ENCODE measurements at regions not wholly inside any gene's neighbourhood (a gene's known extent, or its start where the extent isn't known, plus 50 kb on each side); places are given as distances from the start of the nearest gene placed in this dataset.

- H3K18ac ChIP-seq (ENCODE audit: insufficient read length, low read depth, low read length) = no peak overlapping the region
- Mint-ChIP-seq H3K36me3 (ENCODE audit: insufficient read depth in 1 of 3, low read depth in 3 of 3) (no peaks in the 10 kb centered on the region), H3K4me1 (0 out of 4 replicates have a peak, but pooled peaks cover 0 to 4% of the 10 kb centered on the region in 2 experiments), H3K9me3 (no peaks in the 10 kb centered on the region), H3K4me3 (no peak overlapping the region), H3K27me3 (ENCODE audit: low read depth) (no peaks in the 10 kb centered on the region; the same call in 1 of the 2 replicates), H3K27ac (no peak overlapping the region)
- no peak overlapping the region for H3T11ph ChIP-seq (ENCODE audit: low read length)
- no peak overlapping the region for H2BK120ac ChIP-seq (ENCODE audit: low read depth, low read length, poor library complexity, severe bottlenecking)
- whole genome bisulfite sequencing (ENCODE audit: extremely low coverage, insufficient read length, low lambda C conversion rate) = no CpG with 5 or more reads among the region's 5 CpGs
- no peaks in the 10 kb centered on the region for H3K27me3 ChIP-seq (ENCODE audit: insufficient read depth, low read length)
- H3K4me1 ChIP-seq (ENCODE audit: insufficient read depth, low read length) = no peaks in the 10 kb centered on the region
- H3K79me2 ChIP-seq (ENCODE audit: insufficient read depth, low read length) = no peaks in the 10 kb centered on the region; the same call in 1 of the 2 replicates
- no peak for DNase-seq
- no peak overlapping the region for H3K9ac ChIP-seq (ENCODE audit: extremely low read depth, insufficient read length, low read length)
- H4K5ac ChIP-seq (ENCODE audit: insufficient read length, low read depth, low read length) = no peak overlapping the region
- no peak overlapping the region for H3K27ac ChIP-seq (ENCODE audit: insufficient read length, low read depth, low read length)
- H4K91ac ChIP-seq (ENCODE audit: insufficient read length, low read depth, low read length) = no peak overlapping the region
- H3K56ac ChIP-seq (ENCODE audit: insufficient read length, low read depth, low read length) = no peak overlapping the region
- TF ChIP-seq CTCF (conservative IDR thresholded peaks at IDR 0.05) = no peak
- no peak overlapping the region for H2BK12ac ChIP-seq (ENCODE audit: insufficient read length, low read depth, low read length)
- no peak overlapping the region for H3K4ac ChIP-seq (ENCODE audit: low read depth, low read length)
- no peak overlapping the region for H2AFZ ChIP-seq (ENCODE audit: low read length)
- no peak overlapping the region for H2BK5ac ChIP-seq (ENCODE audit: insufficient read length, low read length)
- no peaks in the 10 kb centered on the region for H4K20me1 ChIP-seq (ENCODE audit: control insufficient read depth, insufficient read depth, insufficient read length)
- H4K8ac ChIP-seq (replicated peaks; ENCODE audit: insufficient read length, low read depth, low read length) = no peak overlapping the region
- no peak overlapping the region for H2AK5ac ChIP-seq (ENCODE audit: insufficient read length, low read length)
- no peaks in the 10 kb centered on the region for H3K23me2 ChIP-seq (ENCODE audit: insufficient read length, low read depth, low read length, poor library complexity, severe bottlenecking)
- no peaks in the 10 kb centered on the region for H3K9me3 ChIP-seq (ENCODE audit: control insufficient read depth, low read depth, low read length)
- H3K4me2 ChIP-seq (ENCODE audit: insufficient read depth, insufficient read length, low read length) = no peak overlapping the region
- no peak overlapping the region for H2BK15ac ChIP-seq (ENCODE audit: low read depth, low read length)
- H2BK20ac ChIP-seq (ENCODE audit: low read depth, low read length, poor library complexity, severe bottlenecking) = no peak overlapping the region
- no peak overlapping the region for H3K23ac ChIP-seq (ENCODE audit: insufficient read length, low read depth, low read length)
- no peak overlapping the region for H3K14ac ChIP-seq (ENCODE audit: insufficient read depth, low read length)
- no peaks in the 10 kb centered on the region for H3K79me1 ChIP-seq (ENCODE audit: insufficient read depth, low read depth, low read length, poor library complexity, severe bottlenecking)
Measured at GRCh38 chr18:27355308-27355707, 170.2 kb upstream of the CHST9 start.
